Calu3 (cell line): ENCODE measurements at regions not wholly inside any gene's neighbourhood (a gene's known extent, or its start where the extent isn't known, plus 50 kb on each side); places are given as distances from the start of the nearest gene placed in this dataset.

Source experiments
- BruUV-seq: library from RNA; stranded (reverse); fragments of 400-500 nt; replicated peaks from 2 replicates; lab custom pipeline; 2021; lab: Mats Ljungman, UMichigan
- CTCF ChIA-PET: fragments of 300-600 bp; sonication (Branson Sonifier 250); formaldehyde crosslinking; loops from one replicate; lab custom pipeline; 2022; ENCODE audit warnings: antibody characterized with exemption; lab: Charles Lee
- DNase-seq: peaks from one replicate; pipeline ENCODE4 v3.0.0; 2022
- H3K27ac Mint-ChIP-seq: one replicate; pipeline ENCODE4 v1.8.0; 2022; ENCODE audit warnings: mixed read lengths; ENCODE audit not compliant: unreplicated experiment
- H3K27me3 Mint-ChIP-seq: one replicate; pipeline ENCODE4 v1.8.0; 2022; ENCODE audit warnings: mixed read lengths; ENCODE audit not compliant: unreplicated experiment
- H3K36me3 Mint-ChIP-seq: one replicate; pipeline ENCODE4 v1.8.0; 2022; ENCODE audit warnings: mild to moderate bottlenecking, moderate library complexity, mixed read lengths; ENCODE audit not compliant: insufficient read depth, unreplicated experiment
- H3K4me1 Mint-ChIP-seq: one replicate; pipeline ENCODE4 v1.8.0; 2022; ENCODE audit warnings: mild to moderate bottlenecking, low read depth, mixed read lengths; ENCODE audit not compliant: unreplicated experiment
- H3K4me3 Mint-ChIP-seq: one replicate; pipeline ENCODE4 v1.8.0; 2022; ENCODE audit warnings: mild to moderate bottlenecking, low read depth, moderate library complexity, mixed read lengths; ENCODE audit not compliant: unreplicated experiment
- H3K9me3 Mint-ChIP-seq: one replicate; pipeline ENCODE4 v1.8.0; 2022; ENCODE audit warnings: low read depth, mixed read lengths; ENCODE audit not compliant: unreplicated experiment
- intact Hi-C: fragments of 100-400 bp; cut with micrococcal nuclease; formaldehyde crosslinking; loops from one replicate; pipeline ENCODE4 v1.10.0; 2022; ENCODE audit not compliant: unreplicated experiment
- TF ChIP-seq, protein P1 (sequence below): fragments of 200-600 bp; IDR thresholded peaks from one replicate; pipeline ENCODE4 v1.8.0; 2022; ENCODE audit warnings: antibody characterized with exemption; ENCODE audit not compliant: unreplicated experiment

GRCh38 chr5:113897748-113898147 lies 384.3 kb downstream of the YTHDC2 start:
- peaks cover 2% of the 10 kb centered on the region for H3K9me3 Mint-ChIP-seq
- no peaks in the 10 kb centered on the region for H3K36me3 Mint-ChIP-seq
- DNase-seq = no peak
- intact Hi-C loops = no loop called here
- H3K4me3 Mint-ChIP-seq = no peak overlapping the region
- H3K4me1 Mint-ChIP-seq = no peaks in the 10 kb centered on the region
- CTCF ChIA-PET = no interaction called here
- peaks cover 69% of the 10 kb centered on the region for H3K27me3 Mint-ChIP-seq
- TF ChIP-seq, protein P1, sequence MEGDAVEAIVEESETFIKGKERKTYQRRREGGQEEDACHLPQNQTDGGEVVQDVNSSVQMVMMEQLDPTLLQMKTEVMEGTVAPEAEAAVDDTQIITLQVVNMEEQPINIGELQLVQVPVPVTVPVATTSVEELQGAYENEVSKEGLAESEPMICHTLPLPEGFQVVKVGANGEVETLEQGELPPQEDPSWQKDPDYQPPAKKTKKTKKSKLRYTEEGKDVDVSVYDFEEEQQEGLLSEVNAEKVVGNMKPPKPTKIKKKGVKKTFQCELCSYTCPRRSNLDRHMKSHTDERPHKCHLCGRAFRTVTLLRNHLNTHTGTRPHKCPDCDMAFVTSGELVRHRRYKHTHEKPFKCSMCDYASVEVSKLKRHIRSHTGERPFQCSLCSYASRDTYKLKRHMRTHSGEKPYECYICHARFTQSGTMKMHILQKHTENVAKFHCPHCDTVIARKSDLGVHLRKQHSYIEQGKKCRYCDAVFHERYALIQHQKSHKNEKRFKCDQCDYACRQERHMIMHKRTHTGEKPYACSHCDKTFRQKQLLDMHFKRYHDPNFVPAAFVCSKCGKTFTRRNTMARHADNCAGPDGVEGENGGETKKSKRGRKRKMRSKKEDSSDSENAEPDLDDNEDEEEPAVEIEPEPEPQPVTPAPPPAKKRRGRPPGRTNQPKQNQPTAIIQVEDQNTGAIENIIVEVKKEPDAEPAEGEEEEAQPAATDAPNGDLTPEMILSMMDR = no peak
- BruUV-seq = no TSS peak
- no peak overlapping the region for H3K27ac Mint-ChIP-seq

GRCh38 chr5:113900141-113900540 lies 386.6 kb downstream of the YTHDC2 start:
- Mint-ChIP-seq H3K4me1 (no peaks in the 10 kb centered on the region), H3K27ac (no peak overlapping the region), H3K9me3 (peaks cover 2% of the 10 kb centered on the region), H3K4me3 (no peak overlapping the region), H3K36me3 (no peaks in the 10 kb centered on the region), H3K27me3 (peaks cover 70% of the 10 kb centered on the region)
- BruUV-seq = no TSS peak
- TF ChIP-seq, protein P1 = no peak
- CTCF ChIA-PET = no interaction called here
- DNase-seq = no peak
- intact Hi-C loops = no loop called here

DNA sequence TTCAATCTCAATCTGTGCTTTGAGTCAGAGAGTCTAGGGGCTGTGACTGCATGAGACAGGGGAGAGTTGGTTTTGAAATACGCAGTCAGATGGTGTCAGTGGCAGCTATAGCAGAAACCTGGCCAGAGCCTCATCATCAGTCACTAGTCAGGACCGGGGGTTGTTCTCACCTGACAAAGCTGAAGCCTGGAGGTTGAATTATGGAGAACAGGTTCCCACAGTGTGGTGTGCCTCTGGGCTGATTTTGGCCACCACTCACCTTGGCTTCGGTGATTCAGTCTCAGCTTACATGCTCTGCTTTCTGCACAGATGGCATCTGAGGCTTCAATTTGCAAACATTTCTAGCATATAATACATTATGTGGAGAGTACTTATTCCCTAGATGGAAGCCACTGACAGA lies 387.3 kb downstream of the YTHDC2 start:
- intact Hi-C loops = no loop called here
- peaks cover 63% of the 10 kb centered on the region for H3K27me3 Mint-ChIP-seq
- no TSS peak for BruUV-seq
- H3K4me3 Mint-ChIP-seq = no peak overlapping the region
- CTCF ChIA-PET = no interaction called here
- no peaks in the 10 kb centered on the region for H3K36me3 Mint-ChIP-seq
- peaks cover 2% of the 10 kb centered on the region for H3K9me3 Mint-ChIP-seq
- no peak for DNase-seq
- no peaks in the 10 kb centered on the region for H3K4me1 Mint-ChIP-seq
- no peak overlapping the region for H3K27ac Mint-ChIP-seq
- TF ChIP-seq, protein P1 = no peak

DNA sequence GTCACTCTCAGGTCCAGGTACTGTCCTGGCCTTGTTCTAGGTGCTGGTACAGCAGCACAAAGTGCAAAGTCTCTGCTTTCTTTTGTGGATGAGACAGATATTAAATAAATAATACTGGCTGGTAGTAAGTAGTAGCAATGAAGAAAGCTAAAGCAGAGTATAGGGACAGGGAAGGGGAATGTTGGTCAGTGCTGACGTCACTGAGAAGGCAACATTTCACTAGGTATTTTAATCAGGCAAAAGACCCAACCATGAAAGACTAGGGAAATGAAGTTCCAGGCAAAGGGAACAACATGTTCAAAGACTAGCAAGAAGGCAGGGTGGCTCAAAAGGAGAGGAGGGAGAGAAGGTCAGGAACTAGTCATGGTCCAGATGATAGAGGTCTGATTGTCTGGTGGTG lies 388.2 kb downstream of the YTHDC2 start:
- intact Hi-C loops = no loop called here
- BruUV-seq = no TSS peak
- H3K9me3 Mint-ChIP-seq = peaks cover 2% of the 10 kb centered on the region
- H3K36me3 Mint-ChIP-seq = no peaks in the 10 kb centered on the region
- H3K27me3 Mint-ChIP-seq = peaks cover 62% of the 10 kb centered on the region
- H3K4me3 Mint-ChIP-seq = no peak overlapping the region
- no peak for DNase-seq
- no peak overlapping the region for H3K27ac Mint-ChIP-seq
- CTCF ChIA-PET = no interaction called here
- no peaks in the 10 kb centered on the region for H3K4me1 Mint-ChIP-seq
- TF ChIP-seq, protein P1 = no peak
